ENCODE measurements at regions not wholly inside any gene's neighbourhood (a gene's known extent, or its start where the extent isn't known, plus 50 kb on each side); places are given as distances from the start of the nearest gene placed in this dataset.
A peak's percentile ranks its signal among the peaks of the same experiment; 100 is the strongest.

GRCh38 chr12:107491856-107492255, 193.7 kb upstream of the PWP1 start:
- Histone ChIP-seq H3K4me1 (replicated peaks in 1 of 2) (peaks cover 0 to 9% of the 10 kb centered on the region in 2 donors), H3K27ac (no peak overlapping the region), H3K27me3 (no peaks in the 10 kb centered on the region), H3K36me3 (replicated peaks in 1 of 2) (no peaks in the 10 kb centered on the region), H3K9me3 (replicated peaks in 1 of 3) (no peaks in the 10 kb centered on the region), H3K4me3 (no peak overlapping the region)
- 48 to 64% (median 56%) methylated on average over 8 to 9 of the region's 9 CpGs for WGBS, 4 donors
- peak in 1 of 7 donors; percentile 13 for DNase-seq
- TF ChIP-seq POLR2A (IDR thresholded peaks at IDR 0.05) (no peak), CTCF (IDR thresholded peaks at IDR 0.05) (no peak)
- intact Hi-C loops (cut with DNase I), result no loop called here

- TF ChIP-seq CTCF (IDR thresholded peaks at IDR 0.05) (no peak), POLR2A (IDR thresholded peaks at IDR 0.05) (no peak)
- WGBS, 4 donors, result 48 to 61% (median 50%) methylated on average over 6 of the region's 6 CpGs
- Histone ChIP-seq H3K27me3 (no peaks in the 10 kb centered on the region), H3K4me3 (no peak overlapping the region), H3K27ac (no peak overlapping the region), H3K4me1 (replicated peaks in 1 of 2) (peaks cover 0 to 9% of the 10 kb centered on the region in 2 donors), H3K36me3 (replicated peaks in 1 of 2) (no peaks in the 10 kb centered on the region), H3K9me3 (replicated peaks in 1 of 3) (no peaks in the 10 kb centered on the region)
- intact Hi-C loops (cut with DNase I), result no loop called here
- DNase-seq, result peak in 6 of 7 donors; percentile 24 to 57 (median 38)
These were observed 193.0 kb upstream of the PWP1 start for GRCh38 chr12:107492393-107493134.

DNA sequence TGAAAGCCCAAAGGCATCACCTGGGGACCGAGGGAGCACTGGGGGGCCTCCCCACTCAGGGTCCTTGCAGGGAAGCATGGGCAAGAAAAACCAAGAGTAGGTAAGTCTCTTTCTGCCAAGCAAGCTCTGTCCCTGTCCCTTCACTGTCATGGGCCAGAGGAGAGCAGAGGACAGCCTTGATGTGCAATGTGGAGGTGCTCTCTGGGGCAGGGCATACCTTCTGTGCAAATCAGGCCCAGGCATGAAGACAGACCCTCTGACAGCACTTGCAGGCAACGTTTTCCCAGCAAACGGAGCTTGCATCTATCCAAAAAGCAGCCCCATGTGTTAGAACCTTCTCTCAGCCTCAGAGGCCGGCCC, 192.5 kb upstream of the PWP1 start:
- H3K27me3 ChIP-seq, result no peaks in the 10 kb centered on the region
- H3K9me3 ChIP-seq (replicated peaks in 1 of 3), result no peaks in the 10 kb centered on the region
- WGBS, 4 donors, result 77 to 90% (median 80%) methylated on average over 4 of the region's 4 CpGs
- H3K4me1 ChIP-seq (replicated peaks in 1 of 2), result peaks cover 0 to 9% of the 10 kb centered on the region in 2 donors
- no peaks in the 10 kb centered on the region for H3K36me3 ChIP-seq (replicated peaks in 1 of 2)
- no peak for DNase-seq
- no peak for TF ChIP-seq POLR2A (IDR thresholded peaks at IDR 0.05)
- no peak for TF ChIP-seq CTCF (IDR thresholded peaks at IDR 0.05)
- intact Hi-C loops (cut with DNase I), result no loop called here
- no peak overlapping the region for H3K4me3 ChIP-seq
- H3K27ac ChIP-seq, result no peak overlapping the region

DNA sequence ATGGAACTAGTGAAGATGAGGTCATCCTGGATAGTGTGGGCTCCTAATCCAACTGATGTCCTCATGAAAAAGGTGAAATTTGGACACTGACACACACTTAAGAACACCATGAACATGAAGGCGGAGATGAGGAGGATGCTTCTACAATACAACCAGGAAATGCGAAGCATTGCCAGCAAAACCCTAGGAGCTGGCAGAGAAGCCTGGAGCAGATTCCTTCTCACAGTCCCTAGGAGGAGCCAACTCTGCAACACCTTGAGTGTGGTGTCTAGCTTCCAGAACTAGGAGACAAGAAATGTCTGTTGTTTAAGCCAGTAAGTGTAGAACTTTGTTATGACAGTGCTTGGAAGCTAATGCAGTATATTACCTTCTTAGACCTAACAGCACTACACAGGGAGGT, 191.9 kb upstream of the PWP1 start:
- Histone ChIP-seq H3K4me1 (replicated peaks in 1 of 2) (peaks cover 0 to 9% of the 10 kb centered on the region in 2 donors), H3K27me3 (no peaks in the 10 kb centered on the region), H3K9me3 (replicated peaks in 1 of 3) (no peaks in the 10 kb centered on the region), H3K36me3 (replicated peaks in 1 of 2) (no peaks in the 10 kb centered on the region), H3K27ac (no peak overlapping the region), H3K4me3 (no peak overlapping the region)
- 66 to 95% (median 92%) methylated on average over 2 of the region's 2 CpGs for WGBS, 4 donors
- TF ChIP-seq CTCF (IDR thresholded peaks at IDR 0.05), result no peak
- TF ChIP-seq POLR2A (IDR thresholded peaks at IDR 0.05), result no peak
- DNase-seq, result no peak
- intact Hi-C loops (cut with DNase I), result no loop called here
